Activated CD8-positive, alpha-beta T cell treated with anti-CD3 and anti-CD28 coated beads, Interleukin-2, amount 10 ng/mL, durations not matched to agents 7 days and 5 days (primary cell): ENCODE measurements at regions not wholly inside any gene's neighbourhood (a gene's known extent, or its start where the extent isn't known, plus 50 kb on each side); places are given as distances from the start of the nearest gene placed in this dataset.

Experiments used
- ATAC-seq: fragments of 150-1000 bp; cut with Tn5 transposase; one replicate; pipeline ENCODE4 v1.10.0; 2021; ENCODE audit warnings: moderate library complexity
- CTCF ChIA-PET: fragments of 350-600 bp; sonication (Branson Sonifier 250); formaldehyde crosslinking; loops from one replicate; lab custom pipeline; 2021; ENCODE audit warnings: antibody characterized with exemption; lab: Charles Lee
- POLR2A ChIA-PET: fragments of 350-600 bp; sonication (Branson Sonifier 250); formaldehyde crosslinking; loops from one replicate; lab custom pipeline; 2021; ENCODE audit warnings: antibody characterized with exemption; lab: Charles Lee
- DNase-seq: peaks from one replicate; pipeline ENCODE4 v3.0.0-alpha.2; 2020
- H3K27ac Mint-ChIP-seq: one replicate; pipeline ENCODE4 v1.8.0; 2021; ENCODE audit warnings: mild to moderate bottlenecking, mixed read lengths
- H3K27me3 Mint-ChIP-seq: one replicate; pipeline ENCODE4 v1.8.0; 2021; ENCODE audit warnings: low read depth, mixed read lengths
- H3K36me3 Mint-ChIP-seq: one replicate; pipeline ENCODE4 v1.8.0; 2021; ENCODE audit warnings: low read depth, mixed read lengths
- H3K4me1 Mint-ChIP-seq: one replicate; pipeline ENCODE4 v1.8.0; 2021; ENCODE audit warnings: low read depth, mixed read lengths
- H3K4me3 Mint-ChIP-seq: one replicate; pipeline ENCODE4 v1.8.0; 2021; ENCODE audit warnings: mild to moderate bottlenecking, mixed read lengths
- H3K9me3 Mint-ChIP-seq: one replicate; pipeline ENCODE4 v1.8.0; 2022; ENCODE audit warnings: mixed read lengths; ENCODE audit not compliant: insufficient read depth

- ChIA-PET CTCF (no interaction called here), POLR2A (no interaction called here)
- peaks cover 21% of the 10 kb centered on the region for H3K27me3 Mint-ChIP-seq
- no peak overlapping the region for H3K4me3 Mint-ChIP-seq
- H3K36me3 Mint-ChIP-seq: no peaks in the 10 kb centered on the region
- no peaks in the 10 kb centered on the region for H3K4me1 Mint-ChIP-seq
- ATAC-seq: no peak
- H3K9me3 Mint-ChIP-seq: no peaks in the 10 kb centered on the region
- DNase-seq: no peak
- no peak overlapping the region for H3K27ac Mint-ChIP-seq
Observed at GRCh38 chr5:143761663-143762062, 50.3 kb upstream of the HMHB1 start.

- POLR2A ChIA-PET: no interaction called here
- Mint-ChIP-seq H3K4me3 (no peak overlapping the region), H3K27ac (no peak overlapping the region), H3K36me3 (no peaks in the 10 kb centered on the region), H3K4me1 (no peaks in the 10 kb centered on the region), H3K27me3 (peaks cover 18% of the 10 kb centered on the region), H3K9me3 (no peaks in the 10 kb centered on the region)
- ATAC-seq (no peak), DNase-seq (no peak)
- CTCF ChIA-PET: no interaction called here
Observed at GRCh38 chr5:143760755-143761154, 51.2 kb upstream of the HMHB1 start.

- Mint-ChIP-seq H3K27ac (no peak overlapping the region), H3K27me3 (peaks cover 16% of the 10 kb centered on the region), H3K4me1 (no peaks in the 10 kb centered on the region), H3K4me3 (no peak overlapping the region), H3K9me3 (no peaks in the 10 kb centered on the region), H3K36me3 (no peaks in the 10 kb centered on the region)
- ATAC-seq (no peak), DNase-seq (no peak)
- ChIA-PET CTCF (no interaction called here), POLR2A (no interaction called here)
Observed at GRCh38 chr5:143760131-143760505, 51.8 kb upstream of the HMHB1 start.

GRCh38 chr5:143759396-143760130 is 52.4 kb upstream of the HMHB1 start:
- no peaks in the 10 kb centered on the region for H3K9me3 Mint-ChIP-seq
- H3K27me3 Mint-ChIP-seq: peaks cover 16% of the 10 kb centered on the region
- no peak overlapping the region for H3K4me3 Mint-ChIP-seq
- ATAC-seq (no peak), DNase-seq (no peak)
- ChIA-PET CTCF (no interaction called here), POLR2A (no interaction called here)
- no peaks in the 10 kb centered on the region for H3K4me1 Mint-ChIP-seq
- H3K27ac Mint-ChIP-seq: no peak overlapping the region
- no peaks in the 10 kb centered on the region for H3K36me3 Mint-ChIP-seq

GRCh38 chr5:143758750-143759149 is 53.2 kb upstream of the HMHB1 start:
- Mint-ChIP-seq H3K4me3 (no peak overlapping the region), H3K27ac (no peak overlapping the region)
- ATAC-seq: no peak

GRCh38 chr5:143758015-143758414 is 53.9 kb upstream of the HMHB1 start:
- H3K9me3 Mint-ChIP-seq: no peaks in the 10 kb centered on the region
- POLR2A ChIA-PET: no interaction called here
- H3K36me3 Mint-ChIP-seq: no peaks in the 10 kb centered on the region
- no peak for ATAC-seq
- CTCF ChIA-PET: interaction anchor here (0.7 to 1.1 kb wide), 2 partner anchors 16 to 67 kb away, joined by 3 to 4 read pairs; no protein-coding TSS in a partner anchor
- H3K4me3 Mint-ChIP-seq: no peak overlapping the region
- H3K27me3 Mint-ChIP-seq: peaks cover 13% of the 10 kb centered on the region
- no peak for DNase-seq
- H3K4me1 Mint-ChIP-seq: no peaks in the 10 kb centered on the region
- H3K27ac Mint-ChIP-seq: no peak overlapping the region

More at GRCh38 chr5:143758750-143759149, 53.2 kb upstream of the HMHB1 start:
- ChIA-PET CTCF (interaction anchor here (1.1 kb wide), 1 partner anchor 66 kb away, joined by 4 read pairs; no protein-coding TSS in a partner anchor), POLR2A (no interaction called here)
- Mint-ChIP-seq H3K4me1 (no peaks in the 10 kb centered on the region), H3K9me3 (no peaks in the 10 kb centered on the region), H3K27me3 (peaks cover 16% of the 10 kb centered on the region), H3K36me3 (no peaks in the 10 kb centered on the region)
- no peak for DNase-seq

GRCh38 chr5:143757116-143757515 is 54.8 kb upstream of the HMHB1 start:
- no peaks in the 10 kb centered on the region for H3K4me1 Mint-ChIP-seq
- ChIA-PET POLR2A (no interaction called here), CTCF (interaction anchor here (0.7 kb wide), 1 partner anchor 15 kb away, joined by 3 read pairs; no protein-coding TSS in a partner anchor)
- H3K4me3 Mint-ChIP-seq: no peak overlapping the region
- H3K9me3 Mint-ChIP-seq: no peaks in the 10 kb centered on the region
- H3K27me3 Mint-ChIP-seq: peaks cover 6% of the 10 kb centered on the region
- DNase-seq (no peak), ATAC-seq (no peak)
- no peaks in the 10 kb centered on the region for H3K36me3 Mint-ChIP-seq
- H3K27ac Mint-ChIP-seq: no peak overlapping the region

GRCh38 chr5:143755966-143756365 is 56.0 kb upstream of the HMHB1 start:
- Mint-ChIP-seq H3K36me3 (no peaks in the 10 kb centered on the region), H3K27ac (no peak overlapping the region), H3K9me3 (no peaks in the 10 kb centered on the region), H3K4me3 (no peak overlapping the region), H3K27me3 (no peaks in the 10 kb centered on the region), H3K4me1 (no peaks in the 10 kb centered on the region)
- DNase-seq (no peak), ATAC-seq (no peak)
- POLR2A ChIA-PET: no interaction called here
- CTCF ChIA-PET: no interaction called here

GRCh38 chr5:143752165-143752850 is 59.7 kb upstream of the HMHB1 start:
- CTCF ChIA-PET: no interaction called here
- H3K27me3 Mint-ChIP-seq: peaks cover 3% of the 10 kb centered on the region
- no peaks in the 10 kb centered on the region for H3K4me1 Mint-ChIP-seq
- H3K9me3 Mint-ChIP-seq: no peaks in the 10 kb centered on the region
- DNase-seq (no peak), ATAC-seq (no peak)
- H3K4me3 Mint-ChIP-seq: no peak overlapping the region
- no peaks in the 10 kb centered on the region for H3K36me3 Mint-ChIP-seq
- H3K27ac Mint-ChIP-seq: no peak overlapping the region
- POLR2A ChIA-PET: no interaction called here

GRCh38 chr5:143751342-143751741 is 60.6 kb upstream of the HMHB1 start:
- Mint-ChIP-seq H3K9me3 (no peaks in the 10 kb centered on the region), H3K4me3 (no peak overlapping the region), H3K27ac (no peak overlapping the region), H3K4me1 (no peaks in the 10 kb centered on the region), H3K27me3 (peaks cover 3% of the 10 kb centered on the region), H3K36me3 (no peaks in the 10 kb centered on the region)
- ChIA-PET POLR2A (no interaction called here), CTCF (no interaction called here)
- DNase-seq (no peak), ATAC-seq (no peak)

GRCh38 chr5:143749581-143750205 is 62.3 kb upstream of the HMHB1 start:
- ChIA-PET POLR2A (no interaction called here), CTCF (no interaction called here)
- ATAC-seq: no peak
- H3K27me3 Mint-ChIP-seq: peaks cover 3% of the 10 kb centered on the region
- no peaks in the 10 kb centered on the region for H3K9me3 Mint-ChIP-seq
- no peaks in the 10 kb centered on the region for H3K4me1 Mint-ChIP-seq
- H3K4me3 Mint-ChIP-seq: no peak overlapping the region
- no peaks in the 10 kb centered on the region for H3K36me3 Mint-ChIP-seq
- no peak overlapping the region for H3K27ac Mint-ChIP-seq
- no peak for DNase-seq

- H3K27me3 Mint-ChIP-seq: peaks cover 3% of the 10 kb centered on the region
- H3K27ac Mint-ChIP-seq: no peak overlapping the region
- ChIA-PET POLR2A (no interaction called here), CTCF (no interaction called here)
- no peaks in the 10 kb centered on the region for H3K36me3 Mint-ChIP-seq
- ATAC-seq (no peak), DNase-seq (no peak)
- no peaks in the 10 kb centered on the region for H3K9me3 Mint-ChIP-seq
- no peak overlapping the region for H3K4me3 Mint-ChIP-seq
- no peaks in the 10 kb centered on the region for H3K4me1 Mint-ChIP-seq
Observed at GRCh38 chr5:143748516-143748915, 63.4 kb upstream of the HMHB1 start.
